ENCODE measurements at regions not wholly inside any gene's neighbourhood (a gene's known extent, or its start where the extent isn't known, plus 50 kb on each side); places are given as distances from the start of the nearest gene placed in this dataset.

- no peak for TF ChIP-seq CTCF (IDR thresholded peaks at IDR 0.05; ENCODE audit: low read depth, low read length)
- DNase-seq = no peak
- H3K27ac ChIP-seq = no peak overlapping the region
- H3K27me3 ChIP-seq (ENCODE audit: insufficient read depth, low read depth, severe bottlenecking) = no peaks in the 10 kb centered on the region
- H3K4me3 ChIP-seq (ENCODE audit: low read depth, low read length) = no peak overlapping the region
- no peaks in the 10 kb centered on the region for H3K36me3 ChIP-seq
- H3K9me3 ChIP-seq (ENCODE audit: severe bottlenecking) = no peaks in the 10 kb centered on the region
Measured at GRCh38 chr5:87150630-87151029, 117.1 kb upstream of the RASA1 start.

DNA sequence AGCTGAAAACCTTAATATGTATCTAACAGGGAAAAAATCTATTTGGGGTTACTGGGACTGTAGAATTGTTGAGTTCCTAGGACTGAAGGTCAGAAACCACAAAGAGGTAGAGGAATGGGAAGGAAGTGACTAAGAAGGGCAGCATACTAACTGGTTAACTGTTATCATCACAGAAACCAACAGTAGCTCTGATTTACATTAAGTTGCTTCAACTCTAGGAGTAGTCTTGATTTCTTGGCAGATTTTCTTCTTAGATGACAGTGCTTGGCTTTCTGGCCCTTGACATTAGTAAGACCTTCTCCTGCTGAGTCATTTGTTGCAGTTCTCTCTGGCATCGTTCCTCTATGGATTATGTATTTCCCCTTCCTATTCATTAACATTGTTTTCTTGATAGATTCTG is 116.1 kb upstream of the RASA1 start:
- no peak overlapping the region for H3K27ac ChIP-seq
- H3K36me3 ChIP-seq = no peaks in the 10 kb centered on the region
- no peak for DNase-seq
- no peaks in the 10 kb centered on the region for H3K9me3 ChIP-seq (ENCODE audit: severe bottlenecking)
- TF ChIP-seq CTCF (IDR thresholded peaks at IDR 0.05; ENCODE audit: low read depth, low read length) = no peak
- H3K27me3 ChIP-seq (ENCODE audit: insufficient read depth, low read depth, severe bottlenecking) = no peaks in the 10 kb centered on the region
- no peak overlapping the region for H3K4me3 ChIP-seq (ENCODE audit: low read depth, low read length)

- no peak for DNase-seq
- no peaks in the 10 kb centered on the region for H3K9me3 ChIP-seq (ENCODE audit: severe bottlenecking)
- no peak overlapping the region for H3K4me3 ChIP-seq (ENCODE audit: low read depth, low read length)
- H3K36me3 ChIP-seq = no peaks in the 10 kb centered on the region
- TF ChIP-seq CTCF (IDR thresholded peaks at IDR 0.05; ENCODE audit: low read depth, low read length) = no peak
- no peak overlapping the region for H3K27ac ChIP-seq
- no peaks in the 10 kb centered on the region for H3K27me3 ChIP-seq (ENCODE audit: insufficient read depth, low read depth, severe bottlenecking)
Measured at GRCh38 chr5:87152886-87153285, 114.8 kb upstream of the RASA1 start.

DNA sequence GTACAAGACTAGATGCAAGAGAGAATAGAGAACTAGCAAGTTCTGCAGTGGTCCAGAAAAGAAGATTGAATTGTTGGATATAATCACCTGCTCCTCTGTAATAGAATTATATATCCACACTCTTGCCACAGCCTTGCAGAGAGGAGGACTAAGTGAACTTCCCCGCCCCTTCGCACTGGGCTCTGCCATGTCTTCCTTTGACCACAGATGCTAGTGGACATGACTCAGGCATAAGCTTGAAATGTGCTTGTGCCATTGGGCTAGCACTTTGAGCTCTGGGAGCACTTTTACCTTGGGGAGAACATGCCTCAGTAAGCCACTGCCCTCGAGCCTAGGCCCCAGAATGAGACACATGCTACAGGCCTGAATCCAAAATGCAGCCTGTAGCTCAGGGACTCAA is 113.5 kb upstream of the RASA1 start:
- no peak for DNase-seq
- H3K9me3 ChIP-seq (ENCODE audit: severe bottlenecking) = no peaks in the 10 kb centered on the region
- H3K36me3 ChIP-seq = no peaks in the 10 kb centered on the region
- H3K27ac ChIP-seq = no peak overlapping the region
- TF ChIP-seq CTCF (IDR thresholded peaks at IDR 0.05; ENCODE audit: low read depth, low read length) = no peak
- H3K4me3 ChIP-seq (ENCODE audit: low read depth, low read length) = no peak overlapping the region
- no peaks in the 10 kb centered on the region for H3K27me3 ChIP-seq (ENCODE audit: insufficient read depth, low read depth, severe bottlenecking)

- DNase-seq = no peak
- no peaks in the 10 kb centered on the region for H3K9me3 ChIP-seq (ENCODE audit: severe bottlenecking)
- H3K36me3 ChIP-seq = no peaks in the 10 kb centered on the region
- H3K4me3 ChIP-seq (ENCODE audit: low read depth, low read length) = no peak overlapping the region
- TF ChIP-seq CTCF (IDR thresholded peaks at IDR 0.05; ENCODE audit: low read depth, low read length) = no peak
- H3K27me3 ChIP-seq (ENCODE audit: insufficient read depth, low read depth, severe bottlenecking) = no peaks in the 10 kb centered on the region
- H3K27ac ChIP-seq = no peak overlapping the region
Measured at GRCh38 chr5:87155106-87155505, 112.6 kb upstream of the RASA1 start.

DNA sequence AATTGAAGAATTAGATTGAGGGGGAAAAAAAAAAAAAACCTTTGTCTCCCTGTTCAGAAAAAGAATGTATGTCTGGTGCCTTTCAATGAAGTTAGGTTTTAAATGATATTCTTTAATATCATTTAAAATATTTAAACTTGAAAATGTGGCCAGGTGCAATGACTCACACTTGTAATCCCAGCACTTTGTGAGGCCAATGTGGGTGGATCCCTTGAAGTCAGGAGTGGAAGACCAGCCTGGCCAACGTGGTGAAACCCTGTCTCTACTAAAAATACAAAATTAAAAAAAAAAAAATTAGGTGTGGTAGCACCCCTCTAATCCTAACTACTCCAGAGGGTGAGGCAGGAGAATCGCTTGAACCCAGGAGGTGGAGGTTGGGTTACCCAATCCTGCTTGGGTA is 111.1 kb upstream of the RASA1 start:
- Histone ChIP-seq H3K9me3 (ENCODE audit: severe bottlenecking) (no peaks in the 10 kb centered on the region), H3K27me3 (ENCODE audit: insufficient read depth, low read depth, severe bottlenecking) (no peaks in the 10 kb centered on the region), H3K36me3 (no peaks in the 10 kb centered on the region), H3K27ac (no peak overlapping the region), H3K4me3 (ENCODE audit: low read depth, low read length) (no peak overlapping the region)
- no peak for TF ChIP-seq CTCF (IDR thresholded peaks at IDR 0.05; ENCODE audit: low read depth, low read length)
- no peak for DNase-seq

Data from WERI-Rb-1 (cell line).